Ishikawa (cell line): ENCODE measurements at regions not wholly inside any gene's neighbourhood (a gene's known extent, or its start where the extent isn't known, plus 50 kb on each side); places are given as distances from the start of the nearest gene placed in this dataset.

Experiments
- CEBPB ChIP-seq: IDR thresholded peaks from 2 replicates; pipeline ENCODE4 v1.6.1; 2012
- CREB1 ChIP-seq: IDR thresholded peaks from 2 replicates; pipeline ENCODE4 v1.6.1; 2012; ENCODE audit warnings: low read depth
- EGR1 ChIP-seq: IDR thresholded peaks from 2 replicates; pipeline ENCODE4 v1.6.1; 2012
- EP300 ChIP-seq: IDR thresholded peaks from 2 replicates; pipeline ENCODE4 v1.6.1; 2012; ENCODE audit warnings: borderline replicate concordance
- FOXM1 ChIP-seq: IDR thresholded peaks from 2 replicates; pipeline ENCODE4 v1.6.1; 2012; ENCODE audit warnings: low read depth, borderline replicate concordance
- NFIC ChIP-seq: IDR thresholded peaks from 2 replicates; pipeline ENCODE4 v1.6.1; 2012
- RAD21 ChIP-seq: IDR thresholded peaks from 2 replicates; pipeline ENCODE4 v1.6.1; 2012; ENCODE audit warnings: low read depth
- TAF1 ChIP-seq: IDR thresholded peaks from 2 replicates; pipeline ENCODE4 v1.6.1; 2012; ENCODE audit warnings: low read depth, mild to moderate bottlenecking
- TCF12 ChIP-seq: IDR thresholded peaks from 2 replicates; pipeline ENCODE4 v1.6.1; 2012; ENCODE audit warnings: low read depth
- TEAD4 ChIP-seq: IDR thresholded peaks from 2 replicates; pipeline ENCODE4 v1.6.1; 2012
- YY1 ChIP-seq: IDR thresholded peaks from 2 replicates; pipeline ENCODE4 v1.6.1; 2012; ENCODE audit warnings: low read depth
- ZBTB7A ChIP-seq: IDR thresholded peaks from 2 replicates; pipeline ENCODE4 v1.6.1; 2012; ENCODE audit warnings: low read depth
- TF ChIP-seq, protein P1 (sequence below): IDR thresholded peaks from 2 replicates; pipeline ENCODE4 v1.6.1; 2012
- TF ChIP-seq, protein P2 (sequence below): IDR thresholded peaks from 2 replicates; pipeline ENCODE4 v1.6.1; 2012
- TF ChIP-seq, protein P3 (sequence below): IDR thresholded peaks from 2 replicates; pipeline ENCODE4 v1.6.1; 2012; ENCODE audit warnings: low read depth, mild to moderate bottlenecking

DNA sequence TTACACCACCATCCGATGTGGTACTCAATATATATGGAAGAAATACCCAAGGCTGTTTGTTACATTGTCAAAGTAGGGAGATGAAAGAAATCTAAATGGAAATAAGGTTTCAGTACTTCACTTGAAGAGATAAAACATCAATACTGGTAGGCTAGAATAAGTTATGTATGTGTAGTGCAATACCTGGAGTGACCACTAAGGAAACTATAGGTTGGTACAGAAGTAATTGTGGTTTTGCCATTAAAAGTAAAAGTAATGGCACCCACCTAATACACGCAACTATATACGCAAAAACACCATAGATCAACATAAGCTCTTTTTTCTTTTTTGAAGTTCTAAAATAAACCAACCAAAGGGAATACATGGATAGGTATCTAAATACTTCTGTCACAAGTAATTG lies 143.2 kb upstream of the KYNU start:
- no peak for TF ChIP-seq EP300
- TF ChIP-seq FOXM1 = no peak
- no peak for TF ChIP-seq TAF1
- no peak for TF ChIP-seq YY1
- no peak for TF ChIP-seq RAD21
- TF ChIP-seq ZBTB7A = no peak
- TF ChIP-seq CREB1 = no peak
- TF ChIP-seq, protein P1, sequence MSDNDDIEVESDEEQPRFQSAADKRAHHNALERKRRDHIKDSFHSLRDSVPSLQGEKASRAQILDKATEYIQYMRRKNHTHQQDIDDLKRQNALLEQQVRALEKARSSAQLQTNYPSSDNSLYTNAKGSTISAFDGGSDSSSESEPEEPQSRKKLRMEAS = no peak
- TF ChIP-seq TEAD4 = no peak
- TF ChIP-seq, protein P2, sequence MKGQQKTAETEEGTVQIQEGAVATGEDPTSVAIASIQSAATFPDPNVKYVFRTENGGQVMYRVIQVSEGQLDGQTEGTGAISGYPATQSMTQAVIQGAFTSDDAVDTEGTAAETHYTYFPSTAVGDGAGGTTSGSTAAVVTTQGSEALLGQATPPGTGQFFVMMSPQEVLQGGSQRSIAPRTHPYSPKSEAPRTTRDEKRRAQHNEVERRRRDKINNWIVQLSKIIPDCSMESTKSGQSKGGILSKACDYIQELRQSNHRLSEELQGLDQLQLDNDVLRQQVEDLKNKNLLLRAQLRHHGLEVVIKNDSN = no peak
- TF ChIP-seq NFIC = no peak

DNA sequence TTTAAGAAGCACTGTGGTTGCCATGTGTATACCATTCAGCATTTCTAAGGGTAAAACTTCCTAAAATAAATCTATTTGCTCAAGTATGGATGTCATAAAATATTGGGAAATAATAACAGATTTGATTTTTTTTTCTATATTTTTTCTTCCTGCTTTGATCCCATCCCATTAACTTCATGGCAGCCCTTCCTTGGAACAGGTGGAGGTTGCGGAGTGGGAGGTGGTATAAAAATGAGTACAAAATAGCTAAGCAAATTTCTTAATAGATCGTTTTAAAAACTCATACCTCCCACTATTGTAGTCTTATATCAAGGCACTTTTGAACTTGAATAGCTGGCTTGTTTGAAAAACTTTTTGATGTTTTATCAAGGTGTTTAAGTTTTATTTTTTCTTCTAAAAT lies 152.1 kb upstream of the KYNU start:
- TF ChIP-seq ZBTB7A (no peak), NFIC (no peak), TEAD4 (no peak), CEBPB (no peak), TCF12 (no peak), YY1 (no peak)
- TF ChIP-seq, protein P3, sequence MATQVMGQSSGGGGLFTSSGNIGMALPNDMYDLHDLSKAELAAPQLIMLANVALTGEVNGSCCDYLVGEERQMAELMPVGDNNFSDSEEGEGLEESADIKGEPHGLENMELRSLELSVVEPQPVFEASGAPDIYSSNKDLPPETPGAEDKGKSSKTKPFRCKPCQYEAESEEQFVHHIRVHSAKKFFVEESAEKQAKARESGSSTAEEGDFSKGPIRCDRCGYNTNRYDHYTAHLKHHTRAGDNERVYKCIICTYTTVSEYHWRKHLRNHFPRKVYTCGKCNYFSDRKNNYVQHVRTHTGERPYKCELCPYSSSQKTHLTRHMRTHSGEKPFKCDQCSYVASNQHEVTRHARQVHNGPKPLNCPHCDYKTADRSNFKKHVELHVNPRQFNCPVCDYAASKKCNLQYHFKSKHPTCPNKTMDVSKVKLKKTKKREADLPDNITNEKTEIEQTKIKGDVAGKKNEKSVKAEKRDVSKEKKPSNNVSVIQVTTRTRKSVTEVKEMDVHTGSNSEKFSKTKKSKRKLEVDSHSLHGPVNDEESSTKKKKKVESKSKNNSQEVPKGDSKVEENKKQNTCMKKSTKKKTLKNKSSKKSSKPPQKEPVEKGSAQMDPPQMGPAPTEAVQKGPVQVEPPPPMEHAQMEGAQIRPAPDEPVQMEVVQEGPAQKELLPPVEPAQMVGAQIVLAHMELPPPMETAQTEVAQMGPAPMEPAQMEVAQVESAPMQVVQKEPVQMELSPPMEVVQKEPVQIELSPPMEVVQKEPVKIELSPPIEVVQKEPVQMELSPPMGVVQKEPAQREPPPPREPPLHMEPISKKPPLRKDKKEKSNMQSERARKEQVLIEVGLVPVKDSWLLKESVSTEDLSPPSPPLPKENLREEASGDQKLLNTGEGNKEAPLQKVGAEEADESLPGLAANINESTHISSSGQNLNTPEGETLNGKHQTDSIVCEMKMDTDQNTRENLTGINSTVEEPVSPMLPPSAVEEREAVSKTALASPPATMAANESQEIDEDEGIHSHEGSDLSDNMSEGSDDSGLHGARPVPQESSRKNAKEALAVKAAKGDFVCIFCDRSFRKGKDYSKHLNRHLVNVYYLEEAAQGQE = no peak
- TF ChIP-seq, protein P2 = no peak

DNA sequence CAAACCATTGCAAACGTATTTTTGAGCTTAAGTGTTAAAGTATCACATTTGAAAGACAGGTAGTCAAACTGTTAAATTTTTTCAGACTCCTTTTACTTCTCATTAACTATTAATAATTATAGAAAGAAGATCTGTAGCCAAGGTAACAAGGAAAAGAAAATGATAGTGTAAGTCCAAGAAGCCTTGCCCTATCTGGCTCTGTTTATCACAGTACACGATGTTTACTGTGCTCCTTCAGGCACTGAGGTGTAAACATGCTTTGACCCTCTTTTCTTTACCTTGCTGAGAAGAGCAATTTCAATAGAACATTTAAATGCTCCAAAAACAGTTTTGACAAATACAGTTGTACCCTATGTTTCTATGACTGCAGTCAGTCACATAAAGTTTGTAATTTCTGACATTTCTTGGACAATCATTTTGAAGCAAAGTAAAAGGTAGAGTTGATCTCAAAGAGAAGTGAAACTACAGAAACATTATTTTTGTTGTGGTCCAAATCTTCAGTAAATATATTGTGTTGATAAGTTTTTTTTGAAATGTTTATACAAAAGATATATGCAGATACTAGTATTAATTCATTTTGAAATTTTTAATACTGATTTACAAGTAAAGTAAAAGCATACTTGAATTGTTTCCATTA lies 152.6 kb upstream of the KYNU start:
- TF ChIP-seq NFIC = no peak

DNA sequence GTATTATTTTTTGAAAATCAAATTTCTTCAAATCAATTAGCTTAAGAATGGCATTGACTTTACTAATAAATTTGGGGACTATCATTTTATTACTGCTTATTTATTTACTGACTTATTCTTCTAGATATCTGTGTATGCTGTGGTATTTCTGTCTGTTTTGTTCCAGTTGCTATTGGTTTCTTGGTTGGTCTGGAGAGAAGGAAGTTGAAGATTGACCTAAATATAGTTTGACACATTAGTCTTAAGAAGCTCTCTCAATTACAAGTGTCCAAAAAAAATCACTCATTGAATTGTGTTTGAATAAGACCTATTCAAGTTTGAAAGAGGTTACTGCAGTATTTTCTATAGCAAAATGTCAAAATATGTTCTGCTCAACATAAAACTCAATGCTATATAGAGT lies 153.3 kb upstream of the KYNU start:
- TF ChIP-seq, protein P2 = no peak
- no peak for TF ChIP-seq FOXM1
- TF ChIP-seq NFIC = no peak
- TF ChIP-seq TAF1 = no peak
- TF ChIP-seq TEAD4 = no peak
- TF ChIP-seq, protein P3 = no peak
- no peak for TF ChIP-seq TCF12
- TF ChIP-seq CREB1 = no peak
- TF ChIP-seq ZBTB7A = no peak
- no peak for TF ChIP-seq RAD21
- TF ChIP-seq CEBPB = no peak
- no peak for TF ChIP-seq EP300
- TF ChIP-seq EGR1 = no peak
- no peak for TF ChIP-seq YY1

DNA sequence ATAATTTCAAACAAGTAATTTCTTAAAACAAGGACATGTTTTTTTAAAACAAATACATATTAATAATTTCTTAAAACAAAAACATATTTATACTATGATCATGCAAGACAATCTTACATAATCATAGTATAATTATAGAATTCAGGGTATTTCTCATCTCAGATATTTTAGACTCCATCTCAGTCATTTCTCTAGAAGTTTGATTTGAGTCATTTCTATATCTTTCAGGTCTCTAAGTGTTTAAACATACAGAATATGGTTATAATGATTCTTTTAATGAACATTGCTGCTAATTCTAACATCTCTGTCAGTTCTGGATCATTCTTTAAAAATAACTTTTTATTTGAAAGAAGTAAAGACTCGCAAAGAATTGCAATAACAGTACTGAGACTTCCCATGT lies 154.2 kb upstream of the KYNU start:
- no peak for TF ChIP-seq FOXM1

DNA sequence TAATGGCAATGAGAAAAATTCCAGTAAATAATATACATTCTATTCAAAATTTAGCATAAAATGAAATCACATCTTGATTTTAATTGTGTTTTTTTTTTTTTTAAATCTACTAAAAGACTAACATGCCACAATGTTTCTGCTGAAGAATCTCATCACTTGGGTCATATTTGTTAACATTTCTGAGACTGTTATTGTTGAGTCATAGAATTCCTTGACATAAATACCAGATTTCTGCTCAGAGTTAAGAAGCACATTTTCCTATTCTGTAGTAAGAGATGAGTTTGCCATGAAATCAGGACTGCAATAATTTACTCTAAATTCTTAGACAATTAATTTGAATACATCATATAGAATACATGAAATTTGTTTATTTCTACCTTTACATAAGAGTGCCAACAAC lies 154.9 kb upstream of the KYNU start:
- TF ChIP-seq TCF12 (no peak), NFIC (no peak), TEAD4 (no peak), CEBPB (no peak), FOXM1 (no peak), EP300 (no peak), CREB1 (no peak), ZBTB7A (no peak), YY1 (no peak), RAD21 (no peak), EGR1 (no peak), TAF1 (no peak)
- TF ChIP-seq, protein P3 = no peak
- TF ChIP-seq, protein P2 = no peak
- TF ChIP-seq, protein P1 = no peak
